Erythroblast (primary cell): ENCODE measurements at regions not wholly inside any gene's neighbourhood (a gene's known extent, or its start where the extent isn't known, plus 50 kb on each side); places are given as distances from the start of the nearest gene placed in this dataset.

Experiments used
- DNase-seq, 2 experiments: peaks; one replicate each; lab custom pipeline; 2025; lab: John Stamatoyannopoulos, UW
- GATA1 ChIP-seq: IDR thresholded peaks from 2 replicates; pipeline ENCODE4 v1.6.1; 2011; ENCODE audit warnings: low read depth, mild to moderate bottlenecking, control low read depth, low read length, moderate library complexity
- POLR2A ChIP-seq: IDR thresholded peaks from 2 replicates; pipeline ENCODE4 v1.6.1; 2011; ENCODE audit warnings: mild to moderate bottlenecking, low read length

DNA sequence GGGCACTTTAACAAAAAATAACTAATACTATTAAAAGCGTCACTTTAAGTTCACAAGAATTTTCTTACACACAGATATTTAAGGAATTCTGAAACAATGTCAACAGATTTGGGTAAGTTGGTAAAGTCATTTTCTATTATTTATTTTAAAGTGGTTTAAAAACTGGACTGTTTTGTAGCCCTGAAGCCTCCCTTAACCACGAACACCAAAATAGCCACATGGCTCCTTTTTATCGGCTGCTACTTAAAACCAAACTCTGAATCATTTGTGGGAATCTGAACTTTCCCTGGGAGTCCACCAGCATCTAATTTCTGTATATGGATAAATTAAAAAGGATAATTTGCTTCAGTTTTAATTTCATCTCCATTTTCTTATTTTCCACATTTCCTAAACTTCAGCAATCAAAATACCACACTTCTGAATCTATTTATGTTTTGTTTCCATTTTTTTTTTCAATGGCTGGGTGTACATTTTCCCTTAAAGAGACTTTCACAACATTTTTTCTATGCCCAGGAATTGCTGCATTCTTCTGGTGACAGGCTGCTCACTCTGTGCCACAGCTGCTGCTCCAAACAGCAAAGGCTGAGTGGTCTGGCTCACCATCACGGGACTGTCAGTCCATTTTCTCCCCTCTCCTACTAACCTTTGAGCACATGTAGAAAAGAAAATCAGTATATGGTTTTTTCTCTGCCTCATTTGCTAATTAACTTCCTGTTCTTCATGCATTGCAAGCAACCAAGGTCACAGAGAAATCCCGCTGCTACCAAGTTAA lies 255.5 kb upstream of the KCNJ16 start:
- TF ChIP-seq GATA1: no peak
- no peak for TF ChIP-seq POLR2A
- no peak for DNase-seq

GRCh38 chr17:69820876-69821473 lies 254.1 kb upstream of the KCNJ16 start:
- no peak for TF ChIP-seq POLR2A
- DNase-seq: no peak

DNA sequence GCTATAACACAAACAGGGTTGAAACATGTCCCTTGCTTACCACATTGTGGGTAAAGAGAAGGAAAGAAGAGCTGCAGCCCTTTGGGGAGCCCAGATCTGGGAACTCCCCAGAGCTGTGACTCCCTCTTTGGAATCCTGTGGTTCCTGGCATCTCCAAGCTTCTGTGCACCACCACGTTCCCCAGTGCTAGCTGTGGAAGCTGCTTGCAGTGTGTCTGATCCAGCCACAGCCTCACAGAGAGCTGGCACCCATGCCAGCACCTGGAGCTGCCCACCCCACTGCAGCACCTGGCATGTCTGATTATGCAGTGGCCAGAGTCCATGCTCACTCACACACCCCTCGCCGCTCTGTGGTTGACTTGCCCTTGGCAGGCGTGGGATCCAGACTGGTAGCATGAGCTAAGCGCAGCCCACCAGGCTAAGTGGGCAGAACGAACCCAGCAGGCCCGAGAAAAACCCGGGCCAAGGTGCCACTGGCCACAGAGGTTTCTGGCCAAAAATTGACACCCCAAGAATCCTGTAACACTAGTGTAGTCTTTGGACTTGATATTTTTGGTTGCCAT lies 252.6 kb upstream of the KCNJ16 start:
- DNase-seq: no peak
- TF ChIP-seq GATA1 (no peak), POLR2A (no peak)

- no peak for TF ChIP-seq GATA1
- TF ChIP-seq POLR2A: no peak
- no peak for DNase-seq
These were observed 246.9 kb upstream of the KCNJ16 start for GRCh38 chr17:69828087-69828486.

DNA sequence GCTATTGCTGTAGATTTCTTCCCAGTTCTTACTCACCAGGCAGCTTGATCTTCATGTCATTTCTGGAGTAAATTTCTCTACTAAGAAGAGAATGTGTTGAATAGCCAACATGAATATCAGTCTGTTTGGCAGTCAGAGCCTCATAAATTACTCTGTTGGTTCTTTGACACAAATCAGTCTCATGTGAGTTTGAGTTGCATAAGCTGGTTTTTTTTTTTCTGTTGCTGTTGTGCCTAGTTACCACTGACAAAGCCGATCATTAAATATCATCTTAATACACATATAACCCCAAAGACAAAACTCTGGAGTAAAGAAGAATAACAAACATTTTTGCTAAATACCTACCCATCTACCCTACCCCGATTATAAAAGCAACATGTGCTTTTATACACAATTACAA lies 240.5 kb upstream of the KCNJ16 start:
- TF ChIP-seq GATA1 (no peak), POLR2A (no peak)
- DNase-seq: no peak

GRCh38 chr17:69851736-69852135 lies 223.3 kb upstream of the KCNJ16 start:
- TF ChIP-seq GATA1: no peak
- TF ChIP-seq POLR2A: no peak
- no peak for DNase-seq

DNA sequence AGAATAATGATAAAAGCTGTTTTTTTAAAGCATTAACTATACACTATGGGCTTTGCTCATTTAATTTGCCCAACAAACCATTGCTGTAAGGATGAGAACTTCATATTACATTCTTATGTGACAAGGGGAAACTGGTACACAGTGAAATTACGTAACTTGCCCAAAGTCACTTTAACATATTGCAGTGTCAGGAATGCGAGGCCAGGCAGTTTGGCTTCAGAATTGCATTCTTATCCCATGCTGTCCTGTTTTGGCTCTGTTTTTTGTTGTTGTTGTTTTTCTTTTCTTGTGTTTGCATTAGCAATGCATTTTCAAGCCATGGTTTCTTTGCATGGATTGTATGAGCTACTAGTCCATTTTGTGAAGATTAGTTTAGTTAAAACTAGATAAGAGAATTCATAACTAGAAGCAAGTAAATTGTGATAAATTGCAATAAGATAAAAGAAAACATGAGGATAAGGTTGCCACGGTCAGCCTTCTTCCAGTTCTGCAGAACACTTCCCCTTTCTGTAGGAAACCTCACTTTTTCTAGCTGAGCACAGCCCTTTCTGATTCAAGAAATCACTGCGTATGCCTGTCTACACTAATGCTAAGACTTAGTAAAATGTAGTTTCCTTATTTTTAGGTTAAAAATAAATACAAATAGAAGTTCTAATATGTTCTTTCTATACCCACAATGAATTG lies 221.3 kb upstream of the KCNJ16 start:
- no peak for TF ChIP-seq POLR2A
- TF ChIP-seq GATA1: no peak
- no peak for DNase-seq

DNA sequence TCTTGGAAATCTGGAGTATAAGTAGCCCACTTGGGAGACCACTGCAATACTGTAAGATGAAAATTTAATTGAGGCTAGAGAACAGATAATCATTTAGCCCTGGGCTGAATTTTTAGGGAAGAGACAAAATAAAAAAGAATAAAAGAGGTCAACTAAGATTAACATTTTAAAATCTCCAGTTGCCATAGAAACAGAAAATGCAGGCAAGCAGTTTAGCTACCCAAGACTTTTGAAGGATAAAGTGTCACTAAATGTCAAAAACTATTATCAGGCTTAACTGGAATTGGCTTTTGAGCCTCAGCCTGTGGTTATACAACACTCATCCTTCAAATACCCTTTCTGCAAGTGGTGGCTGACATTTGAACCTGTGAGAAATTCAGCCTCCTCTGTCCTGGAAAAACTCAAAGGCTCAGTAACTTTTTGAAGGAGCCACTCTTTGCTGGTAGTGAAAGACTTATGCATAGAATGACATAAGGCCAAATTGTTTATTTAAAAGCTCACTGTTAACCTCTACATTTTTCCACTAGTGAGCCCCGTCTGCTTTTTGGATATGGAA lies 220.7 kb upstream of the KCNJ16 start:
- TF ChIP-seq GATA1 (no peak), POLR2A (no peak)
- DNase-seq: no peak

GRCh38 chr17:69856946-69857345 lies 218.1 kb upstream of the KCNJ16 start:
- no peak for TF ChIP-seq POLR2A
- TF ChIP-seq GATA1: no peak
- DNase-seq: no peak

- DNase-seq: no peak
- TF ChIP-seq GATA1 (no peak), POLR2A (no peak)
These were observed 217.6 kb upstream of the KCNJ16 start for GRCh38 chr17:69857412-69857835.

DNA sequence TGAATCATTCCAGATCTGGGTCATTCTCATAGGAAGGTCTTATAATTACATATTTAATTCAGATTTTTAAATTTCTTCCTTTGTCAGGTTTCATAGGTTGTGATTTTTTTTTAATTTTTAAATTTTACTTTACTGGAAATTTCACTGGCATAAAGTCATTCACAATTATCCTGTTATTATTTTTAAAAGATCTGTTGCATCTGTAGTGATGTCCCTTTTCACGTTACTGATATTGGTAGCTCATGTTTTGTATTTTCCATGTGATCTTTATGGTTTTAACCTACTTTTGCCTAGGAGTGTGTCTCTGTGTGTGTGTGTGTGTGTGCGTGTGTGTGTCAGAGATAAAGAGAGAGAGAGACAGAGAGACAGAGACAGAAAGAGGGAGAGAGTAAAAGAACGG lies 216.6 kb upstream of the KCNJ16 start:
- TF ChIP-seq GATA1 (no peak), POLR2A (no peak)
- no peak for DNase-seq

DNA sequence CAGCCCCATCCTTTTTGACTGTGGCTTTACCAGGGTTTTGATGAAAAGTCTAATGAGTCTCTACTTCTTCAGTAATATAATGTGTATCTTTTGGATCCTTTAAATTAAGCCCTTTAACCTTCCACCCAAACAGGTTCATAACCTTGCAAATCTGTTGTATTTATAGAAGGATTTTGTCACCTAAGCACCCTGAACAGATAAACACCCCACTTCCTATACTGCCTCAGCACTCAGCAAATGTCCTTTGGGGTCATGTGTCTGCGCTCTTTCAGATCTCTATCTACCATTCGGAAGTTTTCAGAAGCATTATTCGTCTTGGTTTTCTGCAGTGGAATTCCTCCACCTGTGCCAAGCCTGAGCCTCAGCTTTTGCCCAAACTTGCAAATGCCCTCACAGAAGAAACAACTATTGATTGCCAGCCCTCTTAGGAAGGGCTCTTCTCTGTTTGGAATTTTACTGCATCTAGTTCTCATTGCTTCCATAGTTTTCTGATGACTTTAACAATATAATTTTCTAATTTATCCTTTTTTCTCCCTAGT lies 214.8 kb upstream of the KCNJ16 start:
- no peak for DNase-seq
- TF ChIP-seq GATA1: no peak
- no peak for TF ChIP-seq POLR2A

DNA sequence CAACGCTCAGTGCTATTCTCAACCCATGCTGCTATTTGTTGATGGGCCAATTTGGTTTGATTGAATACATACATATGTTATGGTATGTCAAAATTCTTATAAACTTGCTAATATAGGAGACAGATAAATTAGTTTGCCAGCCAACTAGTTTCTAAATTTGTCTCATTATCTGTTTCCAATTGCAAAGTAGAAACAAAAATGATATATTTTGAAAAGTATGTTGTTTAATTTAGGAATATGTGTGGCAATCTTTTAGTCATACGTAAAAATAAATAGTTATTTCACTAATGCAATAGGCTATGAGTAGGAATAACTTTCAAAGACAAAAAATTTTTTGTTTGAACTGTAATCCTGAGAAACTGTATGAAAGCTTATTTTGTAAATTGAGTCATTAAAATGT lies 210.6 kb upstream of the KCNJ16 start:
- TF ChIP-seq POLR2A (no peak), GATA1 (no peak)
- no peak for DNase-seq

- TF ChIP-seq GATA1 (no peak), POLR2A (no peak)
- no peak for DNase-seq
These were observed 205.4 kb upstream of the KCNJ16 start for GRCh38 chr17:69869667-69870066.
